CD14-positive monocyte (primary cell): ENCODE measurements at regions not wholly inside any gene's neighbourhood (a gene's known extent, or its start where the extent isn't known, plus 50 kb on each side); places are given as distances from the start of the nearest gene placed in this dataset. TPM values are rescaled to one million over a fixed set of nuclear protein-coding genes. Genes with fewer than 3 reads are reported as not detected.

Source experiments
- DNase-seq, 3 donors: peaks; one replicate each; pipeline ENCODE4 v3.0.0-alpha.2; 2011 to 2022
- H2AFZ ChIP-seq: 2 replicates; pipeline ENCODE4 v1.6.0; 2012; ENCODE audit warnings: mild to moderate bottlenecking, low read depth, low read length, inconsistent platforms; ENCODE audit not compliant: insufficient read depth, poor library complexity, severe bottlenecking
- H3K27ac ChIP-seq, 2 donors: 1 replicate in 1 of 2; 2 replicates in 1 of 2; pipeline ENCODE4 v1.5.1; 2012 to 2013; ENCODE audit warnings: low read length in 2 of 2, control low read depth in 1 of 2, inconsistent platforms in 1 of 2, low read depth in 1 of 2, mild to moderate bottlenecking in 1 of 2
- H3K27me3 ChIP-seq, 2 donors: one replicate each; pipeline versions ENCODE4 v1.6.0 to v1.6.1; 2011 to 2013; ENCODE audit warnings: low read length in 2 of 2; ENCODE audit not compliant: control insufficient read depth in 2 of 2, insufficient read depth in 2 of 2
- H3K36me3 ChIP-seq, 2 donors: replicated peaks in 1 of 2; 1 replicate in 1 of 2; 2 replicates in 1 of 2; pipeline versions ENCODE4 v1.5.1 to v1.6.1; 2012 to 2013; ENCODE audit warnings: low read length in 2 of 2, control low read depth in 1 of 2, inconsistent platforms in 1 of 2, mild to moderate bottlenecking in 1 of 2; ENCODE audit not compliant: insufficient read depth in 2 of 2, control insufficient read depth in 1 of 2
- H3K4me1 ChIP-seq, 2 donors: 1 replicate in 1 of 2; 2 replicates in 1 of 2; pipeline versions ENCODE4 v1.5.1 to v1.6.1; 2012 to 2013; ENCODE audit warnings: low read length in 2 of 2, control low read depth in 1 of 2, inconsistent platforms in 1 of 2, mild to moderate bottlenecking in 1 of 2, moderate library complexity in 1 of 2; ENCODE audit not compliant: insufficient read depth in 2 of 2, control insufficient read depth in 1 of 2
- H3K4me2 ChIP-seq: replicated peaks from 2 replicates; pipeline ENCODE3; 2012; ENCODE audit warnings: low read length, moderate library complexity, mild to moderate bottlenecking; ENCODE audit not compliant: poor library complexity, severe bottlenecking; ENCODE audit errors: extremely low read depth
- H3K4me3 ChIP-seq, 3 experiments: fragments of 200-600 bp in 1 of 3; sonication (generic) in 1 of 3; replicated peaks in 1 of 3; 1 replicate in 2 of 3; 2 replicates in 1 of 3; pipeline ENCODE4 v1.5.1; 2011 to 2013; ENCODE audit warnings: low read length in 3 of 3, mild to moderate bottlenecking in 3 of 3, control low read depth in 2 of 3, low read depth in 2 of 3, inconsistent platforms in 1 of 3, moderate library complexity in 1 of 3
- H3K79me2 ChIP-seq: 2 replicates; pipeline ENCODE4 v1.6.0; 2012; ENCODE audit warnings: mild to moderate bottlenecking, control low read depth, inconsistent platforms, low read length, moderate library complexity; ENCODE audit not compliant: insufficient read depth
- H3K9ac ChIP-seq: 2 replicates; pipeline ENCODE4 v1.6.0; 2017; ENCODE audit warnings: low read length, mild to moderate bottlenecking; ENCODE audit not compliant: insufficient read depth, poor library complexity, severe bottlenecking
- H3K9me3 ChIP-seq, 2 donors: replicated peaks in 1 of 2; 1 replicate in 1 of 2; 2 replicates in 1 of 2; pipeline versions ENCODE4 v1.5.1 to v1.6.1; 2012 to 2013; ENCODE audit warnings: low read length in 2 of 2, control low read depth in 1 of 2; ENCODE audit not compliant: control insufficient read depth in 1 of 2, insufficient read depth in 1 of 2
- H4K20me1 ChIP-seq: 2 replicates; pipeline ENCODE4 v1.6.0; 2012; ENCODE audit warnings: mild to moderate bottlenecking, low read length, control low read depth, moderate library complexity; ENCODE audit not compliant: insufficient read depth
- H3K27ac Mint-ChIP-seq, 7 donors: one replicate each; pipeline ENCODE4 v1.8.0; 2020; ENCODE audit warnings: mild to moderate bottlenecking in 7 of 7, mixed read lengths in 7 of 7, moderate library complexity in 6 of 7, inconsistent platforms in 2 of 7
- H3K27me3 Mint-ChIP-seq, 3 donors: one replicate each; pipeline ENCODE4 v1.8.0; 2021 to 2022; ENCODE audit warnings: low read depth in 3 of 3, mild to moderate bottlenecking in 3 of 3, mixed read lengths in 3 of 3, moderate library complexity in 3 of 3, inconsistent platforms in 1 of 3
- H3K36me3 Mint-ChIP-seq, 2 donors: one replicate each; pipeline ENCODE4 v1.8.0; 2020; ENCODE audit warnings: mixed read lengths in 2 of 2, inconsistent platforms in 1 of 2, mild to moderate bottlenecking in 1 of 2
- H3K4me1 Mint-ChIP-seq: one replicate; pipeline ENCODE4 v1.8.0; 2020; ENCODE audit warnings: mild to moderate bottlenecking, mixed read lengths
- H3K4me3 Mint-ChIP-seq, 2 donors: one replicate each; pipeline ENCODE4 v1.8.0; 2020; ENCODE audit warnings: mild to moderate bottlenecking in 2 of 2, mixed read lengths in 2 of 2, moderate library complexity in 1 of 2
- H3K9me3 Mint-ChIP-seq, 7 donors: one replicate each; pipeline ENCODE4 v1.8.0; 2020 to 2022; ENCODE audit warnings: mixed read lengths in 7 of 7, mild to moderate bottlenecking in 6 of 7, moderate library complexity in 6 of 7, inconsistent platforms in 2 of 7
- WGBS: methylation state at CpG from one replicate; pipeline ENCODE4 v1.1.5; 2013; ENCODE audit warnings: missing lambda C conversion rate; ENCODE audit not compliant: insufficient coverage; 5-methylcytosine and 5-hydroxymethylcytosine counted together
- intact Hi-C, 2 donors: fragments of 100-400 bp; cut with micrococcal nuclease; formaldehyde crosslinking; loops; one replicate each; pipeline versions ENCODE4 v1.15.0 to v1.15.1; 2023
- small RNA-seq: library from RNA; depleted of rRNA; stranded (forward); fragments of <200 nt; gene quantifications from one replicate; pipeline ENCODE3, GENCODE V24; 2012; ENCODE audit warnings: low read depth; ENCODE audit not compliant: insufficient read length
- TF ChIP-seq, protein P1 (sequence below): fragments of 200-600 bp; IDR thresholded peaks from one replicate; pipeline ENCODE4 v1.8.0; 2022; ENCODE audit warnings: antibody characterized with exemption, mild to moderate bottlenecking

- intact Hi-C loops = no loop called here
- DNase-seq = no peak
- Histone ChIP-seq H3K79me2 (no peaks in the 10 kb centered on the region), H3K27me3 (no peaks in the 10 kb centered on the region), H3K4me3 (no peak overlapping the region), H3K36me3 (no peaks in the 10 kb centered on the region), H3K4me1 (no peaks in the 10 kb centered on the region), H3K27ac (no peak overlapping the region), H3K9me3 (no peaks in the 10 kb centered on the region), H4K20me1 (no peaks in the 10 kb centered on the region), H2AFZ (no peak overlapping the region), H3K9ac (no peak overlapping the region), H3K4me2 (no peak overlapping the region)
- TF ChIP-seq, protein P1, sequence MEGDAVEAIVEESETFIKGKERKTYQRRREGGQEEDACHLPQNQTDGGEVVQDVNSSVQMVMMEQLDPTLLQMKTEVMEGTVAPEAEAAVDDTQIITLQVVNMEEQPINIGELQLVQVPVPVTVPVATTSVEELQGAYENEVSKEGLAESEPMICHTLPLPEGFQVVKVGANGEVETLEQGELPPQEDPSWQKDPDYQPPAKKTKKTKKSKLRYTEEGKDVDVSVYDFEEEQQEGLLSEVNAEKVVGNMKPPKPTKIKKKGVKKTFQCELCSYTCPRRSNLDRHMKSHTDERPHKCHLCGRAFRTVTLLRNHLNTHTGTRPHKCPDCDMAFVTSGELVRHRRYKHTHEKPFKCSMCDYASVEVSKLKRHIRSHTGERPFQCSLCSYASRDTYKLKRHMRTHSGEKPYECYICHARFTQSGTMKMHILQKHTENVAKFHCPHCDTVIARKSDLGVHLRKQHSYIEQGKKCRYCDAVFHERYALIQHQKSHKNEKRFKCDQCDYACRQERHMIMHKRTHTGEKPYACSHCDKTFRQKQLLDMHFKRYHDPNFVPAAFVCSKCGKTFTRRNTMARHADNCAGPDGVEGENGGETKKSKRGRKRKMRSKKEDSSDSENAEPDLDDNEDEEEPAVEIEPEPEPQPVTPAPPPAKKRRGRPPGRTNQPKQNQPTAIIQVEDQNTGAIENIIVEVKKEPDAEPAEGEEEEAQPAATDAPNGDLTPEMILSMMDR = no peak
- WGBS = 94% methylated on average over 2 of the region's 5 CpGs
- peaks cover 0 to 13% (median 0%) of the 10 kb centered on the region in 7 donors for H3K9me3 Mint-ChIP-seq
- H3K27me3 Mint-ChIP-seq = peaks cover 0 to 10% (median 4%) of the 10 kb centered on the region in 3 donors
- no peaks in the 10 kb centered on the region for H3K4me1 Mint-ChIP-seq
- no peak overlapping the region for H3K27ac Mint-ChIP-seq
- H3K36me3 Mint-ChIP-seq = no peaks in the 10 kb centered on the region
- H3K4me3 Mint-ChIP-seq = no peak overlapping the region
Measured at GRCh38 chr4:110248831-110249253, 50.4 kb upstream of the ELOVL6 start.

Small RNA genes in the stretch of these regions (small RNA-seq; reads per million reads assigned to genes)
- gene AC108145.1 (not detected), gene HSBP1P2 (not detected), gene RNU6-205P (0.71 reads per million)
